HG02588 (cell line): ENCODE measurements at regions not wholly inside any gene's neighbourhood (a gene's known extent, or its start where the extent isn't known, plus 50 kb on each side); places are given as distances from the start of the nearest gene placed in this dataset.
A peak's percentile ranks its signal among the peaks of the same experiment; 100 is the strongest.

Experiments
- ATAC-seq: cut with Tn5 transposase; IDR thresholded peaks from one replicate; pipeline ENCODE4 v1.9.1; 2021; ENCODE audit warnings: mild to moderate bottlenecking, moderate library complexity; ENCODE audit not compliant: unreplicated experiment

DNA sequence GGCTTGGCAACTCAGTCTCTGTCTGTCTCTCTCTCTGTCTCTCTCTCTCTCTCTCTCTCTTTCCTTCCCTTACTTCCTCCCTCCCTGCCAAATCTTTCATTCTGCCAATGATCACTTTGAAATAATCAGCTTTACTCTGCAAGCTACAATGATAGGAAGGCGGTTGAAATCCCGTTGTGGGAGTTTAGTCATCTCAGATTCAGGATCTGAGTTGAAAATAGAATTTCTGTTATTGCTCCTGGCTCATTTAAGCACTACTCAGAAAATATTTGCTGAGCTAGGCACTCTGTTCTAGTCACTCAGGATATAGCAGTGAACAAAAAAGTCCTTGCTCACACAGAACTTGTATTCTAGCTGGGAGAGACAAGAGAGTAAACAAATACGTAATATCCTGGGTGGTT is 56.3 kb upstream of the DCTD start:
- no peak for ATAC-seq

DNA sequence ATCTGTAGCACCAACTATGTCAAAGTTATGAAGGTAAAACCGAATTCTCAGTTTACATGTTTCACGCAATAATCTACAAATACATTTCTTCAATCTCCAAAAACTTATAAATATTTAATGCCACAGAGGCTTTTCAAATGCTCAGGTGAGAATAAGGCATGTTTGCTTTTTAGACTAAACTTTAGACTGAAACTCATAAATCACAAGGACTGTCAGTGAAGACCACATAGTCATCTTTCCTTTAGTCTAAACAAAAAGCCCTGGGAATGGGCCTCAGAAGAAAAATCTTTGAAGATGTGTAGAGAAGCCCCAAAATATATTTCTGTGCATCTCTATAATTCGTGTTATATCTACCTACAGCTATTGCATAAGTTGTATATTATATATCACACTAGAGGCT is 54.5 kb upstream of the DCTD start:
- ATAC-seq, result no peak

DNA sequence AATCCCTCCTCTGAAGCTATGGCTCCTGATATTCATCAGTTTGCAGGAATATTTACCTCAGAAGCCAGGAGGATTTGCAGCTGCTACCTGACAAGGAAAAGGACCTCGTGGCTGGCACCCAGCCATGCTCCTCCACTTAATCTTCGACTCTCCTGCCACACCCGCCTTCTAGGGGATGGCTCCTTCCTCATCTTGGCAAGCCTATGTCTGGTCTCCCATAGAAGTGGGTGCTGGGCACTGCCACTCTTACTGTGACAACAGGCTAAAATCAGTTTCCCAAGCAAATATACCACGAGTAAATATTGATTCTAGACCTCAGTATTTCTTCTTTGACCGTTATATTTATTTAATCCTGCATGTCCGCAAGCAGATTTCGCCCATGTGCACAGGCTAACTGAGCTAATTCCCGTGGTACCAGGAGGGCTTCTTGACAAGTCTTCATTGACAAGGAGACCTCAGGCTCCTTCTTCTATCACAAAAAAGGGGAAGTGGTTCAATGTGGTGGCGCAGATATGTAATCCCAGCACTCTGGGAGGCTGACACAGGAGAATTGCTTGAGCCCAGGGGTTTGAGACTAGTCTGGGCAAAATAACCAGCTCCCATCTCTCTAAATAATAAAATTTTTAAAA is 52.6 kb upstream of the DCTD start:
- peak; percentile 49 for ATAC-seq

DNA sequence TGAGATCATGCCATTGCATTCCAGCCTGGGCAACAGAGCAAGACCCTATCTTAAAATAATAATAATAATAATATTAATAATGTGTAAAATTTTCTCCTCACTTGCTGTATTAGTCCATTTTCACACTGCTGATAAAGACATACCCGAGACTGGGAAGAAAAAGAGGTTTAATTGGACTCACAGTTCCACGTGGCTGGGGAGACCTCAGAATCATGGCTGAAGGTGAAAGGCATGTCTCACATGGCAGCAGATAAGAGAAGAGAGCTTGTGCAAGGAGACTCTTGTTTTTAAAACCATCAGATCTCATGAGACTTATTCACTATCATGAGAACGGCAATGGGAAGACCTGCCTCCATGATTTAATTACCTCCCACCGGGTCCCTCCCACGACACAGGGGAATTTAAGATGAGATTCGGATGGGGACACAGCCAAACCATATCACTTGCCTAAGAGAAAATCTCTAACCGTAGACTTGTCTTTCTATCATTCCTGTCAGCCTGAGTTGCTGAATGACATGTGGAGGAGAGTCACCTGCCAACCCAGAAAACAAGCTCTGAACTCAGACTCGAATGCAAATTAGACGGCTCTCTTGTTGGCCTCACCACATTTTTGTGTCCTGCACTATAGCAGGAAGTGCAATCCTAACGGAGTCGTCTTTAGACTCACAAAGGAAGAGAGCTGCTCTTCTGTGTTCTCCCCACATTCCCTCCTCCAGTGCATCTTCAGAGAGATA is 51.9 kb upstream of the DCTD start:
- peak; percentile 72 for ATAC-seq

DNA sequence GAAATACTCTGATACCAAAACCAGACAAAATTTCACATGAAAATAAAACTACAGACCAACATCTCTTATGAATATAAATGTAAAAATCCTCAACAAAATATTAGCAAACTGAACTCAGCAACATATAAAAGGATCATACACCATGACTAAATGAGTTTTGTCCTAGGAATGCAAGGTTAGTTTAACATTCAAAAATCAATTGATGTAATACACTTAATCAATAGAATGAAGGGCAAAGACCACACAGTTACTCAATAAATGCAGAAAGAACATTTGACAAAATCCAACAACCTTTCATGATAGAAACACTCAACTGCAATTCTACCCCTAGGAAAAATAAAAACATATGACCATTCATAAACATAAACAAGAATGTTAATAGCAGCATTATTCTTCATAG is 50.2 kb upstream of the DCTD start:
- ATAC-seq, result no peak
